ENCODE measurements at regions not wholly inside any gene's neighbourhood (a gene's known extent, or its start where the extent isn't known, plus 50 kb on each side); places are given as distances from the start of the nearest gene placed in this dataset.

DNA sequence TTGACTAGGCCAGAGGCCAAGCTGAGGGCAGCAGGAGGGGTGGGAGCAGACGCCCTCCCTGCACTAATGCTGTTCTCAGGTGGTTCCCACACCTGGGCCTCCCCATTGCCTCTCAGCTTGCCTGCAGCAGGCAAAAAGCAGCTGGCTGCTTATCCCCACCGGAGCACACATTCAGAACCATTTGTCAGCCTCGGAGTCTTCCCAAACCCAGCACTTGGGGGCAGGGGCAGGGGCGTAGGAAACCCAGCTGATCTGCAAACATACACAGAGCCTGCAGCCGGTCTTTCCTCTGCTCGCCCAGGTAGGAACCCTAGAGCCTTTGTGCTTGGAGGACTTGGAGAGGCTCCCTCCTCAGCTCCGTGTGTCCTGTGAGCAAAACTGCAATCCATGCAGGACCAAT lies 249.8 kb downstream of the CYP26B1 start:
- TF ChIP-seq CTCF (IDR thresholded peaks at IDR 0.05; ENCODE audit: low read length, missing control alignments): no peak
- no peak for DNase-seq (ENCODE audit: low read depth)

GRCh38 chr2:71897137-71897480 lies 250.6 kb downstream of the CYP26B1 start:
- TF ChIP-seq CTCF (IDR thresholded peaks at IDR 0.05; ENCODE audit: low read length, missing control alignments): no peak
- no peak overlapping the region for H3K4me3 ChIP-seq (replicated peaks; ENCODE audit: low read depth, low read length)
- no peak for DNase-seq (ENCODE audit: low read depth)

More for the DNA sequence above, 249.8 kb downstream of the CYP26B1 start:
- no peak overlapping the region for H3K4me3 ChIP-seq (replicated peaks; ENCODE audit: low read depth, low read length)

DNA sequence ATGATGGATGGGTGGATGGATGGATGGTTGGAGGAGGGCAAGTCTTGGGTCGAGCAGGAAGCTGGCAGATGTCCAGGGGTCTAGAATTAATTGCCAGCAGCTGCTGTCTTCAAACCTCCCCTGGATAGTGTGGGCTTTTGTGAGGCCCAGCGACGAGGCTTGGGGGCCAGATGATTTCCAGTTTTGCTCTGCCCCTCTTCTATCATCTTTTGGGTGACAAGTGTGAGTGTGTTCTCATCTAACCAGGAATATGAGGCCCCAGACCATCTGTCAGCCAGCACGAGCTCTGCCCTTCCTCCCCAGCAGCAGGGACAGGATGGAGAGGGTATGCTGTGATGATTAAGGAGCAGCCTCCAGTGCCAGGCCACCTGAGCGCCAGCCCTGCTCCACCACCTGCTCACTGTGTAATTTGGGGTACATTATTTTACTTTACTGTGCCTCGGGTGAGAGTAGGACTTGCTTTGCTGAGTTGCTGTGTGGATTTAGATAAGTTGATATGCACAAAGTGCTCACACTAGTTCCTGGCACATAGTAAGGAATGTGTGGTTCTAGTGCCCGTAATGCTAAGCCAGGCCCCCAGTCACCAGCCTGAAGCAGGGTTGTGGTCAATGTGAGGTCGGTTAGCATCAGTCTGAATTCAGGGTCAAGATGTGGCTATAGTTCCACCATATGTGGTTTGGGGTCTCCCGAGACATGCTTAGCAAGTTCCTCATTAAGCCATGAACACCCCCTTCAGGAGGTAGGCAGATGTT lies 251.1 kb downstream of the CYP26B1 start:
- no peak for TF ChIP-seq CTCF (IDR thresholded peaks at IDR 0.05; ENCODE audit: low read length, missing control alignments)
- no peak overlapping the region for H3K4me3 ChIP-seq (replicated peaks; ENCODE audit: low read depth, low read length)
- no peak for DNase-seq (ENCODE audit: low read depth)

DNA sequence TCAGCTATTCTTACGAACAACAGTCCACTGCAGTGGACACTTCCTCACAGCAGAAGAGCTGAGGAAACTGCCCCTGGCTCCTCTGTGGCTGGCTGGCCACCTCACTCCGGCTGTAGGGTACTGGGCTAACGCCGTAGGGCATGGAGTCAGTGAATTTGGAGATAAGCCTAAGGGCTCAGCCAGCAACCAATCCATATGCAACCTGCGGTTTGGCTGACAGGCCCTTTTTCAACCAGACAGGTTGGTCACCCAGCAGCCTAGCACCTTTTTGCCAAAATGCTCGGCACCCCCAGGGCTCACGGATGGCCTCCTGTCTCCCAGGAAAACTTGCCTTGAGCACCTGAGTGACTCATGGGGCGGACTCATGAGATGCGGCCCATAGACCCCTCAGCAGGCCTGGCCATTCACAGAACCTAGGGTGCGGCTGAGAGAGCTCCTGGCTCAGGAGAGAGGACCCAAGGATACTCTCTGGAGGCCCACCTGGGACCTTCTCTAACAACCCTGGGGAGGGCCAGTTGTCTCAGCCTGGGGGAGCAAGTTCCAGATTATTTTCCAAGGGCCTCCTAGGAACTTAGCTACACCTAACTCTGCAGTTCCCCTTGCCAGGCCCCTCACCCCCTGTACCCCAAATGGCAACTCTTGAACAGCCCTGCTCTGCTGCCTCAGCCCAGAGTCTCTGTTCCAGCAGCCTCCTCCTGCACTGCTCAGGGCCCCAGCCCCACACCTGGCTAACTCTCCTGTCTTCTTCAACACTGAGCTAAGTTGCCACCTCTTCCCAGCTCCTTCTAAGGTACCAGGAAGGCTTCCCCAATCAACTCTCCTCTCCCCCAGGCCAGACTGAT lies 252.1 kb downstream of the CYP26B1 start:
- H3K4me3 ChIP-seq (replicated peaks; ENCODE audit: low read depth, low read length): no peak overlapping the region
- no peak for DNase-seq (ENCODE audit: low read depth)
- no peak for TF ChIP-seq CTCF (IDR thresholded peaks at IDR 0.05; ENCODE audit: low read length, missing control alignments)

DNA sequence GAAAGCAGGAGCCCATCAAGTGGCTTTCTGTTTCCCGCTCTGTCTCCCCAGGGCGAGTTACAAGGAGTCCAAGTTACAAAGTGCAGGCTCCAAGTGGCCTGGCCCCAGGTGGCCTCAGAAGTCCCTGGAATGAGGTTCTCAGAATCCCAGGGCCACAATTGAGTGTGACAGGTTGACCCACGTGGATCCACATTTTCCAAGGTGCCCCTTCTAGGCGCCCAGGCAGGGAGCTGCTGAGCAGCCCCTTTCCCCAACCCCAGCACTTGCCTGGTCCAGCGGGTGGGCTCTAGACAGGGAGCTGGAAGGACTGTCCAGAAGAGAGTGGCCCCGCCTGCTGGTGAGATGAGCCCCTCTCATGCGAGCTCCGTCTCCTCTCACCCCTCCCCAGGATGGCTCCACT lies 253.4 kb downstream of the CYP26B1 start:
- no peak for TF ChIP-seq CTCF (IDR thresholded peaks at IDR 0.05; ENCODE audit: low read length, missing control alignments)
- DNase-seq (ENCODE audit: low read depth): no peak
- no peak overlapping the region for H3K4me3 ChIP-seq (replicated peaks; ENCODE audit: low read depth, low read length)

- no peak for DNase-seq (ENCODE audit: low read depth)
- no peak for TF ChIP-seq CTCF (IDR thresholded peaks at IDR 0.05; ENCODE audit: low read length, missing control alignments)
- H3K4me3 ChIP-seq (replicated peaks; ENCODE audit: low read depth, low read length): no peak overlapping the region
Observed at GRCh38 chr2:71893646-71894045, 254.0 kb downstream of the CYP26B1 start.
